Fibroblast of skin of scalp (primary cell): ENCODE measurements at regions not wholly inside any gene's neighbourhood (a gene's known extent, or its start where the extent isn't known, plus 50 kb on each side); places are given as distances from the start of the nearest gene placed in this dataset.
"Not testable (repeated sequence)": the region's sequence is repeated elsewhere in the genome, so short reads cannot be mapped to it uniquely, and the experiment has no call there.

Source experiments
- DNase-seq: peaks from one replicate; pipeline ENCODE4 v3.0.0-alpha.2; 2013

- peak; percentile 47 for DNase-seq
These were observed 282.8 kb downstream of the ALDH8A1 start for GRCh38 chr6:134667111-134667510.

DNA sequence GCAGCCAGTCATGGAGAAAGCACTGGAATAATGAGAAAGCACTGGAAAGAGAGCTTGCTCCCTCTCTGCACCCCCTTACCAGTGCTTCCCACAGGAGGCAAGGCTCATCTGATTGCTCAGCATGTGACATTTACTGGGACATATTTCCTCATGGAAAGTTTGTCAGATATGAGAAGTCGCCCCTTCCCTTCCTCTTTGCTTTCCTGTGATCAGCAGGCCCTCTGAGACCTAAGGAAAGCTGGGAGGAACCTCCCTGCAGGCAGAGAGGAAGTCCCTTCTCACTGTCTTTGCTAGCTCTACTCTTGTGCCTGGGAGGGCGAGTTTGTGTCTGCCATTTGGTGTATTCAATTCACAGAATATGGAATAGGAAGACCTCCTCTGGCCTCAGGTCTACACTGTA lies 283.8 kb downstream of the ALDH8A1 start:
- DNase-seq = no peak

GRCh38 chr6:134665029-134665723 lies 284.7 kb downstream of the ALDH8A1 start:
- DNase-seq = no peak

GRCh38 chr6:134663800-134664535 lies 285.9 kb downstream of the ALDH8A1 start:
- DNase-seq = peak; percentile 72

- no peak for DNase-seq
These were observed 286.5 kb downstream of the ALDH8A1 start for GRCh38 chr6:134663356-134663755.

GRCh38 chr6:134662077-134662700 lies 287.7 kb downstream of the ALDH8A1 start:
- no peak for DNase-seq

- DNase-seq = not testable (repeated sequence)
These were observed 290.0 kb downstream of the ALDH8A1 start for GRCh38 chr6:134659885-134660284.

DNA sequence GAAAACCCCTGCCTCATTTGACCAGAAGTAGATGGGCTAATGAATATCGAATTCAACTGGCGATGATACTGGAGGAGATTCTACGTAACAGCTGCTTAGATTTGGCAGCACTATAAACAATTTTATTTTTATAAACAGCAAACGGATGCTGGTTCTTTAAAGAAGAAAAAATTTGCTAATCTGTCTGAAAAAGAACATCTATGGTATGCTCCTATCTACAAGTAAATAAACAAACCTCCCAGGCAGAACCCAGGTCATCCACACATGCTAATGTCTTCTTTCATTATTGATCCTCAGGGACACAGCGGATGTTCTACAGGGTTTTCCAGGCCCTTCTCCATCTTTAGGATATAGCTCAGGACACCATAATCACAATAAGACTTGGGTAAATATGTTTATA lies 291.3 kb downstream of the ALDH8A1 start:
- DNase-seq = no peak

DNA sequence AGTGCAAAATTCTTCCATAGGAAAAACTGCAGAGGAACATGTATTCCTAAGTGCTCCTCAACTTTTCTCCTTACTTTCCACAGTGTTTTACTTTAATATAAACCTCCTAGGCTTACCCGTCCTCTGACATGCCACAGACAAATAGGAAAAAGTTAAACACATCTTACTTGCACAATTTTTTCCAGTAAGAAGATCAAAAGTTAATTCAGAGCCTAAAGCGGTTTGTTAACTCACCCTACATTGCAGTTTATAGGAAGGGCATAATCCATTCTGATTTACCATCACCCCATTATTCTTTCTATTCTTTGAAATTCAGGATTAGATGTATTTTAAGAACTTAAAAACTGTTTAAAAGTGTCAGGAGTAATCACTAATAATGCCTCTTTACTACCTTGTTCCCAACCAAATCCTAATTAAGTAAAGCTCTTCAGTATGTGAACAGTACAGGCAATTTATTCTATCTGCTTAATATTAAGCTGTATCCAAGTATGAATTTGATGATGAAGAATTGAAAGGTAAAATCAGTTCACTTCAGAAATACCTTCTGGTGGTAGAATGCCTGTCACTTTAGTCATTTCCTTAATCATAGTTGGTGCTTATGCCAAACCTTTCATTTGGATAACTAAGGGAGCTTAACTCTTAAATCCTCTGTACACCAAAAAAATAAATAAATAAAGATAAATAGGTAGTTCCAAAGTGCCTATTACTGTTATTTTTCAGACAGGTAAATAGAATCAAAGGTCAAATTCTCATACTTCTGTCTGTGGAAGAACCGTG lies 292.0 kb downstream of the ALDH8A1 start:
- DNase-seq = no peak

- DNase-seq = no peak
These were observed 292.6 kb downstream of the ALDH8A1 start for GRCh38 chr6:134657343-134657742.

DNA sequence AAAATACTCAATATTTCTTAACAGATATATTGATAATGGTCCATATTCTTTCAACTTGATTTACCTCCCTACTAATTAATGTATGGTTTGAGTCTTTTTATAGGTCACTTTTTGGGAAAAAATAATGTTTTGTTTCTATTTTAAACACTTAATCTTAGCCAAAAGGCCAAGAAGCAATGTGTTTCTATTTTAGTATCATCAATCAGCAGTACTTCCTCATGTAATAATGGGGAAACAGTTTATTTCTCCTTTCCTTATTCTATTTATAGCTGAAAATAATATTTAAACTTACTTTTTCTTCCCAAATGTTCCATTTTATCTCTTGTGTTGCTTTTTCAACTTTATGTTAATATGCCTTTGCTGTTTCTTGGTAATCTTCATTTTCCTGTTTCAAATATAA lies 295.1 kb downstream of the ALDH8A1 start:
- DNase-seq = no peak

DNA sequence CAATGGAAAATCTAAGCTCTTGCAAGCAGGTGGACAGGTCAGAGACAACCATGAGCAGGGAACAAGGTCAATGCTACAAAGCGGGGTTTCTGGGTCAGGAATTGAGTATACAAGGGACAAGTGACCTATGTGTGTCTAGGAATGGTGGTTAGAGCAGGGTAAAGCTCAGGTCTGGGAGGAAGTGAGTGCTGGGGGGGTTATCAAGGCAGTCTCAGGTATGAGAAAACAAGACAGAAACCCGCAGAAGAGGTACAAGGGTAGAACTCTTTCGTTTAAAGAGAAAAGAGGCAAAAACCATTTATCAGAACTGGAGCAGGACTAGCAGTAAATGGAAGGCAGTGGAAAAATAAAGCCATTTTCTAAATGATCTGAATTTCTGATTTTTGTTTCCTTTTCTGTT lies 298.4 kb downstream of the ALDH8A1 start:
- DNase-seq = no peak

- DNase-seq = peak; percentile 73
These were observed 302.0 kb downstream of the ALDH8A1 start for GRCh38 chr6:134647861-134648260.

GRCh38 chr6:134642819-134643218 lies 307.1 kb downstream of the ALDH8A1 start:
- no peak for DNase-seq

DNA sequence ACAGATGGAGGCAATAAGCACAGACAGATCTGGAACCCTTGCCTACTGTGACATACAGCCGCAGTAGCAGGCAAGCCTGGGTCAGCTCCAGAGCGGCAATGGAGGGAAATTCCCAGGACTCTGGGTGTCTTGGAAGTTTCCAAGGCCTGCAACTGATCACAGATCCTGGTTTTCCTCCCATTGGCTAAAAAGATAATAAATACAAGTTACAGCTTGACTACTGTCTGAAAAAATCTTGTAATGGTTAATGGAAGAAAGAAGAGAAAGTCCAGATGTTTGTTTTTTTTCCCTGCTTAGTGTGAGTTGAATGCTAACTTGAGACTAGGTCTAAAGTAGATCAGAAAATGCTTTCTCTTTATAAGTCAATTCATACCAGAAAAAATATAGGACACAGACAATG lies 307.6 kb downstream of the ALDH8A1 start:
- DNase-seq = peak; percentile 61

- DNase-seq = peak; percentile 93
These were observed 308.9 kb downstream of the ALDH8A1 start for GRCh38 chr6:134640975-134641429.

GRCh38 chr6:134640229-134640628 lies 309.7 kb downstream of the ALDH8A1 start:
- no peak for DNase-seq

DNA sequence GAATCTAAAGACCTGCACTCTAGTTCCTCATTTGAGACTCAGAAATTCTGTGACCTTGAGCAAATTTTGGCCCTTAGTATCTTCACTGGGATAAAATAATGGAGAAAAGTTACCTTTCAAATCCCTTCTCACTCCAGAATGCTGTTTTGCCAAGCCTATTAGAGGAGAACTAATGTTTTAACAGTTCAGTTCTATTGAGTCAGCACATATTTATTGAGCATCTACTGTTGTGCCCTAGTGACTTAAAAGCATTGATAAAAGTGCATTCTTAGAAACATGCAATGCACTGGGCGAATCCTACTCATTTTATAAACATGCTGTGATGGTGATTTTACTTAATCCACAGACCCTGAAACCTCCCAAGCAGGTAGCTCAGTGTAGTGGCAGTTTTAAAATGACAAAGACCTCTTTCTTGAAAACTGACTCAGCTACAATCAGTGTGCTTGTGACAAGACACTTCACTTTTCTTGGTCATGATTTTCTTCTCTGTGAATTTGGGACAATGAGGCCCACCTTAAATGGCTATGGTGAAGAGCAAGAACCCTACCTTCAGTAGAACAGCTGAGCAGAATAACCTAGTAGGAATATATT lies 312.0 kb downstream of the ALDH8A1 start:
- no peak for DNase-seq

GRCh38 chr6:134637282-134637681 lies 312.6 kb downstream of the ALDH8A1 start:
- DNase-seq = no peak

GRCh38 chr6:134636186-134636799 lies 313.6 kb downstream of the ALDH8A1 start:
- DNase-seq = no peak

DNA sequence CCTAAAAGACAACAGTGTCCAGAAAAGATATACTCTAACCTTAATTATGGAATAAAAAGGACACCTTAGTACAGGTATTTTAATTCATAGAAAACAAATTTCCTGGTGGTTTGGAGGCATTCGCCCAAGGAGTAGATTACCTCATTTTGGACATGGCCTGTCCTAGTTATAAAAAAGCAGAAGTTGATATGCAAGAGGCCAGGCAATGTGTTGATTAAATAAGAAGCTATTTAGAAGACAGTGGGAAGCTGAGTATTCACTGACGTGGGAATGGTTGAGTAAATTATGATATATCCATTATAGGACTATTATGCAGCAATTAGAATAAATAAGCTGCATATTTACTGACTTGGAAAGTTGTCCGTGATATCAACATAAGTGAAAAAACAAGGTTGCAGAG lies 314.9 kb downstream of the ALDH8A1 start:
- DNase-seq = no peak

DNA sequence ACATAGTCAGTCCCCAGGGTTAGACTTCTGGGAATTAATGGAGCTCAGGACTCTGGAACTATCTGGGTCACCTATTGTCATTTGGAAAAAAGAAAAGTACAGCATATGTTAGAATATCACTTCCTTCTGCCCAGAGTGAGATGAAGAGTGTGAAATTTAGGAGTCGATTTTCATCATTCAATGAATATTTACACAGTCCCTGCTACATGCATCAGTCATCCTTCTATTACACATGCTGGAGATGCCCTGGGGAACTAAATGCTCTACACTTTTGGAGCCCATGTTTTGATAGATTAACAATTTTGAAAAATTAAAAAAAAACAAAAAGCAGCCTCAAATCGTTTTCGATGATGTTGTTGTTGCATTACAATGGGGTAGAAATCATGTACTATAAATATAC lies 315.4 kb downstream of the ALDH8A1 start:
- peak; percentile 52 for DNase-seq
